ENCODE measurements at regions not wholly inside any gene's neighbourhood (a gene's known extent, or its start where the extent isn't known, plus 50 kb on each side); places are given as distances from the start of the nearest gene placed in this dataset.
A peak's percentile ranks its signal among the peaks of the same experiment; 100 is the strongest.

DNA sequence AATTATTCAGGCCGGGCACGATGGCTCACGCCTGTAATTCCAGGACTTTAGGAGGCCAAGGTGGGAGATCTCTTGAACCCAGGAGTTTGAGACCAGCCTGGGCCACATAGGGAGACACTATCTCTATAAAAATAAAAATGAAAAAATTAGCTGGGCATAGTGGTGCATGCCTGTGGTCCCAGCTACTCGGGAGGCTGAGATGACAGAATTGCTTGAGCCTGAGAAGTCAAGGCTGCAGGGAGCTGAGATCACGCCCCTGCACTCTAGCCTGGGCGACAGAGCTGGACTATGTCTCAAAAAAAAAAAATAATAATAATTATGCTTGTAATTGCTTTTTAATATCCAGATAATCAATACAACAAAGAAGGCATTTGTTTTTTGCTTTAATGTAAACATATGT is 91.3 kb downstream of the RIPK4 start:
- peaks cover 54% of the 10 kb centered on the region for H3K4me1 Mint-ChIP-seq (ENCODE audit: low read depth)
- H3K27ac Mint-ChIP-seq (ENCODE audit: unreplicated experiment) = peak overlapping the region; percentile 61
- TF ChIP-seq, protein P1, sequence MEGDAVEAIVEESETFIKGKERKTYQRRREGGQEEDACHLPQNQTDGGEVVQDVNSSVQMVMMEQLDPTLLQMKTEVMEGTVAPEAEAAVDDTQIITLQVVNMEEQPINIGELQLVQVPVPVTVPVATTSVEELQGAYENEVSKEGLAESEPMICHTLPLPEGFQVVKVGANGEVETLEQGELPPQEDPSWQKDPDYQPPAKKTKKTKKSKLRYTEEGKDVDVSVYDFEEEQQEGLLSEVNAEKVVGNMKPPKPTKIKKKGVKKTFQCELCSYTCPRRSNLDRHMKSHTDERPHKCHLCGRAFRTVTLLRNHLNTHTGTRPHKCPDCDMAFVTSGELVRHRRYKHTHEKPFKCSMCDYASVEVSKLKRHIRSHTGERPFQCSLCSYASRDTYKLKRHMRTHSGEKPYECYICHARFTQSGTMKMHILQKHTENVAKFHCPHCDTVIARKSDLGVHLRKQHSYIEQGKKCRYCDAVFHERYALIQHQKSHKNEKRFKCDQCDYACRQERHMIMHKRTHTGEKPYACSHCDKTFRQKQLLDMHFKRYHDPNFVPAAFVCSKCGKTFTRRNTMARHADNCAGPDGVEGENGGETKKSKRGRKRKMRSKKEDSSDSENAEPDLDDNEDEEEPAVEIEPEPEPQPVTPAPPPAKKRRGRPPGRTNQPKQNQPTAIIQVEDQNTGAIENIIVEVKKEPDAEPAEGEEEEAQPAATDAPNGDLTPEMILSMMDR (IDR thresholded peaks at IDR 0.05) = no peak
- H3K27me3 Mint-ChIP-seq (ENCODE audit: low read depth) = no peaks in the 10 kb centered on the region
- H3K4me3 Mint-ChIP-seq (ENCODE audit: unreplicated experiment) = no peak overlapping the region
- DNase-seq (ENCODE audit: low spot score) = no peak
- H3K9me3 Mint-ChIP-seq (ENCODE audit: low read depth) = peaks cover 3% of the 10 kb centered on the region
- H3K36me3 Mint-ChIP-seq (ENCODE audit: low read depth) = no peaks in the 10 kb centered on the region

DNA sequence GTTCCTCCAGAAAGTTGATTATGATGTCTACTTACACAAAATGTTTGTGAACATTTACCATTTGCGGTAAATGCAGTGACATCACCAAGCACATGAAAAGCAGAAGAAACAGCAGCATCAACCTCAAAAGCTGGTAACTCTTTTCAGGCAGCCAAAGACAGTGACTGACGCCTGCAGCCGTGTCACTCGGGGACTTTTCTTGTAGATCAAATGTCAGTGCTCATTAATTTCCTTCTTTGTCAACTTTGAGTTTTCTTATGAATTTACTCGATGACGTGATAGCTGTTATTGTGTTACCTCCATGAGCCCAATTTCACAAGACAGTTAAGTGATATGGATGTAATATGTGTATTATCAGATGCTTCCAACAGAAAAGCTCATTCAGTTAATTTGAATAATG is 92.5 kb downstream of the RIPK4 start:
- Mint-ChIP-seq H3K4me3 (ENCODE audit: unreplicated experiment) (no peak overlapping the region), H3K36me3 (ENCODE audit: low read depth) (no peaks in the 10 kb centered on the region), H3K27ac (ENCODE audit: unreplicated experiment) (no peak overlapping the region), H3K4me1 (ENCODE audit: low read depth) (peaks cover 46% of the 10 kb centered on the region), H3K9me3 (ENCODE audit: low read depth) (peaks cover 3% of the 10 kb centered on the region), H3K27me3 (ENCODE audit: low read depth) (no peaks in the 10 kb centered on the region)
- TF ChIP-seq, protein P1 (IDR thresholded peaks at IDR 0.05) = no peak
- no peak for DNase-seq (ENCODE audit: low spot score)

GRCh38 chr21:41673596-41674335 is 93.1 kb downstream of the RIPK4 start:
- H3K4me3 Mint-ChIP-seq (ENCODE audit: unreplicated experiment) = no peak overlapping the region
- no peaks in the 10 kb centered on the region for H3K36me3 Mint-ChIP-seq (ENCODE audit: low read depth)
- H3K27me3 Mint-ChIP-seq (ENCODE audit: low read depth) = no peaks in the 10 kb centered on the region
- no peak overlapping the region for H3K27ac Mint-ChIP-seq (ENCODE audit: unreplicated experiment)
- peak; percentile 30 for DNase-seq (ENCODE audit: low spot score)
- peaks cover 39% of the 10 kb centered on the region for H3K4me1 Mint-ChIP-seq (ENCODE audit: low read depth)
- H3K9me3 Mint-ChIP-seq (ENCODE audit: low read depth) = peaks cover 3% of the 10 kb centered on the region
- TF ChIP-seq, protein P1 (IDR thresholded peaks at IDR 0.05) = no peak

DNA sequence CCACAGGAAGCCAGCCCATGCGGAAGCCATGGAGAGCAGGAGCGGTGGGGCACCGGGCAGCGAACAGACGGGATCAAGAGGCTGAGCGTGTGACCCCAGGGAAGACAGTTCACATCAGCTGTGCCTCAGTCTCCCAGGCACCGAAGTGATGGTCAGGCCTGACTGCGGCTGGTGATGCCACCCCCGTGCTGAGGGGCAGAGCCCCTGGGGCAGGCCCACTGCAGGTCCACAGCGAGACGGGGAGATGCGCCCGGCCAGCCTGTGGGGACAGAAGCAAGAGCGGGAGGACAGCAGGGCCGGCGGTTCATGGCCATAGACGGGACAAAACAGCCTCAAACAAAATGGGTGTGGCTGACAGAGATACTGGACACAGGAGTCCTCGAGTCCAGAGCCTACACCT is 93.8 kb downstream of the RIPK4 start:
- no peak overlapping the region for H3K4me3 Mint-ChIP-seq (ENCODE audit: unreplicated experiment)
- no peaks in the 10 kb centered on the region for H3K36me3 Mint-ChIP-seq (ENCODE audit: low read depth)
- DNase-seq (ENCODE audit: low spot score) = no peak
- no peak overlapping the region for H3K27ac Mint-ChIP-seq (ENCODE audit: unreplicated experiment)
- no peaks in the 10 kb centered on the region for H3K27me3 Mint-ChIP-seq (ENCODE audit: low read depth)
- peaks cover 32% of the 10 kb centered on the region for H3K4me1 Mint-ChIP-seq (ENCODE audit: low read depth)
- H3K9me3 Mint-ChIP-seq (ENCODE audit: low read depth) = peaks cover 3% of the 10 kb centered on the region
- TF ChIP-seq, protein P1 (IDR thresholded peaks at IDR 0.05) = no peak

DNA sequence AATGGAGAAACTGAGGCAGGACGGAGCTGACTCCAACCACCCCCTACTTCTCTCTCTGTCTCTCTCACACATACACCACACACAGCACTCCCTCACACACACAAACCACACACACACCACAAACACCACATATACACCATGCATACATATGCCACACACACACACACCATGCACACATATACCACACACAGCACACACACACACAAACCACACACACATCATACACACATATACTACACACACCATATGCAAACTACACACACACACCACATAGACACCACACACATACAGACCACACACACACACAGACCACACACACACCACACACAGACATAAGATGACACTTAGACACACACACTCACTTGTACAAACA is 94.3 kb downstream of the RIPK4 start:
- Mint-ChIP-seq H3K36me3 (ENCODE audit: low read depth) (no peaks in the 10 kb centered on the region), H3K4me3 (ENCODE audit: unreplicated experiment) (no peak overlapping the region), H3K27ac (ENCODE audit: unreplicated experiment) (no peak overlapping the region), H3K9me3 (ENCODE audit: low read depth) (peaks cover 2% of the 10 kb centered on the region), H3K27me3 (ENCODE audit: low read depth) (no peaks in the 10 kb centered on the region), H3K4me1 (ENCODE audit: low read depth) (peaks cover 31% of the 10 kb centered on the region)
- DNase-seq (ENCODE audit: low spot score) = no peak
- TF ChIP-seq, protein P1 (IDR thresholded peaks at IDR 0.05) = no peak
